HG03066 (cell line): ENCODE measurements at regions not wholly inside any gene's neighbourhood (a gene's known extent, or its start where the extent isn't known, plus 50 kb on each side); places are given as distances from the start of the nearest gene placed in this dataset.

Source experiments
- ATAC-seq: cut with Tn5 transposase; IDR thresholded peaks from one replicate; pipeline ENCODE4 v1.9.1; 2021; ENCODE audit warnings: low read depth; ENCODE audit not compliant: unreplicated experiment

DNA sequence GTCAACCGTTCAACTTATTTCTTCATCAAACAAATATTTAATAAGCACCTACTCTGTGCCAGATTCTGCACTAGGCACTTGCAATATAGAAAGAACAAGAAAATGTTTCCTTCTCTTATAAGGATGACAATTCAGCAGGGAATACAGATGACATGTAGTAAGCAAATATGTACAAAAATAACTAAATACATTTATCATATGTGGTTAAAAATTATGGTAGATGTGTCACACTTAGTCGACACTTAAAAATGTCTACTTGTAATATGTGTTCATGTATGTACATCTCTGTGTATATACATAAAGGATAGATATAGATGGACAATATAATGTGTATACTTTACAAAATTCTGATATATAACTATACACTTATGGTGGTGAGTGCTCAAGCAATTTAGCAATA lies 417.0 kb upstream of the MEF2C start:
- no peak for ATAC-seq

DNA sequence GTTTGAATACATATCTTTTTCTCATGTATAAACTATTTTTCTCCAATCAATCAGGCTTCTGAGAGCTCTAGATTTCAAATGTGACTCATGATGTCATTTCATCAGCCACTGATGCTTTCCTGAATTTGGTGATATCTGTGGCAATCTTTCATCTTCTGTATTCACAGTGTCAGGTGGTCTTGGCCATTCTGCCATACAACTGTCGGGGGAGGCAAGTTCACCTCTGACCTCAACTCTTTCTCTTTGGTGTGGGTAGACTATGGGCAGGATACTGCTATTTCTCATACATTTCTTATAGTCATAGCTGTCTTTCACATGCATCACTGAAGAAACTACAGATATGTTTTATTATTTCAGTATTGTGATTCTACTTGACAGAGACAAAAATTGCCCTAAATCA lies 414.1 kb upstream of the MEF2C start:
- no peak for ATAC-seq

DNA sequence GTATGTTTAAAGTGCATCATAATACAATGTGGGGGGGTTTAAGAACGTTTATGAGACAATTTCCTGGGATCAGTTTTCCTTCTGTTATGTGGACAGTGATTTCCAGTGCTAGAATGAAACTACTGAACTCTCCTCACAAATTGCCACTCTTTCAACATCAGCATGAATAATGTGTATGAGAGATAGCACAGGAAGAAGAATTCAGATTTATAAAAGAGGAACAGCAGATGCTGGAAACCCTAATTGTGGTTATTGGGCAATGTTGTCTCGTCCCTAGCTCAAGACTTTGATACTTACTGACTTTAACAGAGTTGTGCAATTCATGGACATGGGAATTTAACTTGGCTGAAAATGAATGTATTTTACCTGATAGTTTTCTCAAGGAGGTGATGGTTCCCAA lies 410.8 kb upstream of the MEF2C start:
- no peak for ATAC-seq

DNA sequence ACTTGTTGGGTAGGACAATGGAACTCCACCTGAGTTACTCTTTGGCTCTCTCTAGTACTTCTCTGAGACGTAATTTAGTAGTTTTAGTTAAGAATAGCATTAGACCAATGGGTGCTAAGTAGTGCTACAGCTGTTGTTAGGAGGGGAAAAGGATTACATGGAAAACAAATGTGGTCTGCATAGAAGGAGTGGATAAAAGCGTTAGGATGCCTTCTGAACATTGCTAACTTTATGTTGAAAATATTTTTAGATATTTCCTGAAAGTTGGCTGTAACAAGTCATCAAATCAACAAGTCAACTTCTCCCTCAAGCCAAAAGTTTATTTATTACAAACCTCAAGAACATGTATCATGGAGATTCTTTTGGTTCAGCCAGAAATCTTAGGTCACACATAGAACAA lies 409.5 kb upstream of the MEF2C start:
- ATAC-seq = no peak

DNA sequence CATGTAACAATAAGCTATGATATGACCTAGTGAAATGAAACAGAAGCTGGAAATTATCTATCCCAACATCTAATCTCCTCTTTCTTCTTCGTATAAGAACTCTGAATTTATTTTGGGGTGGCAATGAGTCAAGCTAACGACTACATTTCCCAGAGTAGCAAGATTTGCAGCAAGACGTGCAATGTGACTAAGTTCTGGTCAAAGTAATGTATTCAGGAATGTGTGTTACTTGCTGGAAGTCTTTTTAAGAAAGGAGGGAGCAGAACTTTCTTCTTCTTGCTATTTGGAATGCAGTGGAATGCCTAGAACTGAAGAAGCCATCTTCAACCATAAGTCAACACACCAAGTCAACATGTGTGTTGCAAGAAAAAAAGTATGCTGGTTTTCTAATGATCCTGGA lies 406.6 kb upstream of the MEF2C start:
- no peak for ATAC-seq

DNA sequence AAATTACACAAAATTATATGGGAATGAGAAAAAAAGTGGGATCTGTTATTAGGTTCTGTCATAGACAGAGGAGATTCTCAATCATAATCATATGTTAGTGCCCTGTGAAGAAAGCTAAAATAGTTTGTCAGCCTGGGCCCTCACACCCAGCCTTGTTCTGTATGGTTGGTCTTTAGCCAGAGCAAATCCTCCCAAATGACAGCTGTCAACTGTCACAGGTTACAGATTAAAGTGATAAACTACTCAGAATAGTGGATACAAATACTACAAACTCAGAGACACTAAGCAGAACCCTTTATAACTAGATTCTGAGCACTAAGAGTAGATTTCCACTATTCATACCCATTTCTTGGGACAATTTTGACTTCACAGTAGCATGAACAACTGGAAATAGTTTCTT lies 405.0 kb upstream of the MEF2C start:
- ATAC-seq = no peak

DNA sequence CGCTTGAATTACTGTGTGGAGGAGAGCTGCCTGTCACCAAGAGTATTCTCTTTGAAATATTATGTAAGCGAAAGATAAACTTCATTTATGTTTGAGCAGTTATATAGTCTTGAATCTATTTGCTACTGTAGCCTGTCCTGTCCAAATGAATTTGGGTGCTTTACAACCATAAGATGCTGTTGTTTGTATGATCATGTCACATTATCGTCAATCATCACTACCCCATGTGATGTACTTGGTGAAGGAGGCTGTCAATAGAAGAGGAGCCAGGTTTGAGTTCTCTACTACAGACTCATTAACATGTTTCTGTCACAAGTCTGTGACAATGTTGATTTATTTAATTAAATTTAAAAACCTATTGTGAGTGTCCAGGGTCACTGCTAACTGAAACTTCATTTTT lies 403.3 kb upstream of the MEF2C start:
- ATAC-seq = no peak

DNA sequence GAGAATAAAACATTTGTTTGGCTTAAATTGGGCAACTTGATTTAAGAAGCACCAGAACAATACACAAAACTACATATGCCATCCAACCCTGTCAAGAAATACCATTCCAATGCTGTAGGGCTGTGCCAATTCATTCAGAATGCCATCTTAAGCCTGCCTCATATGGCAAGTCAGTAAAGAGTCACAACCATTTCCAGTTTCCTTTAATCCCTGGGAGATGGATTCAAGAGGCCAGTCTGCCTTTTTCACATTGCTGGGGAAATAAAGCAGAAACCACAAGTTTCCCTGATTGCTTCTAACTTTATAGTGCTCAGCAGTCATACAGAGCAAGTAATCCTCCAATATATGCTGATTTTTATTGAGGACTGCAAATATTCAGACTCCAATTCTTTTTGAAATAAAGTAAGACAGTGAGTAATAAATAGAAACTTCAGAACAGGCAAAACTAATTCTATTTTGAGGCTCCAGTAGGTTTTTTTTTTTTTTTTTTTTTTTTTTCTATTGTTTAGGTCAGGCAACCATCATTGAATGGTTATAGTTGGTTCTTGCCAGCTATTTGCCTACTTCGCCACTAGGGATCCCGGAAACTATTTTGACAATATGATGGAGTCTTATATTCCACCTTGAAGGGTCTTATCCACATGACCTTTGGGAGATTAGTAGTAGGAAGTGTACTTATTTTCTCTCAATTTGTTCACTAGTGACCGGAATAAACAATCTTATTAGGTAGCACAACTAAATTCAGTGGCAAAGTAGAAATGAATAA lies 400.9 kb upstream of the MEF2C start:
- ATAC-seq = no peak

DNA sequence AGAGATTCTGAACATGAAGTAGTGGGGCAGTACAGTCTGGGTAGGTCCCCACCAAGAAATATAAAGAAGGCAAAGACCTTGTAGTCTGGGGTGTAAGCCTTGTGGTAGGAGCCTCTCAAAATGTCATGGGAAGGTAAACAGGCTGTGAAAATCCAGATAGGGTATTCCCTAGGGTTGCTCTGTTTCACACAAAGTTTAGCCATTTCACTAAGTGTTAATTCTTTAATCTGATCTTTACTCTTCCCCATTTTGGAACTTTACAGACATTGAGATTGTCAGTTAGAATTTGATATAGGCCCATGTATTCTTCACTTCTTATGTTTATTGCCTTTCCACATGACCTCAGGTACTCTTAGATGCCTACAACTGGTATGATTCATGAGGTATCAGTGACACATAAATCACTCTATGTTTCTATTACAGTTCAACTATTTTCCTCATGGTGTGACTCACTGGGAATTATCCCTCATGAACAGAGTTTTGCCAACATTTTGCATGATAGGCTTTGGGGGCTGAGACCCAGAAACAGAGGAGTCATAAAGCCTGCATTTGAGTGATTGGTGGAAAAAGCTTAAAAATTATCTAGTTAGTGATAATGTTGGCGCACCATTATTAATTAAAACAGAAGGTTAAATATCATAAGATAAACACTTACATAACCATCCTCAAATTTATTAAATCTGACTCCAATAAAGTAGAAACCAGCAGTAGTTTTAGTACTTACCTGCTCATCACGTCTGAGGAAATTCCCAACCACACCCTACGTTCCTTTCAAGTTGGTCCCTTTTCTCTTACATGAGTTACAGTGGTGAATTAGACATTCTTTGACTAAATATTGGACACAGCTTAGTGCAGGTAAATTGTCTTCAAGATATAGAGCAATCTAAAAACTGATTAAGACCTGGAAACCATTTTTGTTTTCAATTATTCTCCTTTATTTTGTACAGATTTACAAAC lies 399.8 kb upstream of the MEF2C start:
- no peak for ATAC-seq

DNA sequence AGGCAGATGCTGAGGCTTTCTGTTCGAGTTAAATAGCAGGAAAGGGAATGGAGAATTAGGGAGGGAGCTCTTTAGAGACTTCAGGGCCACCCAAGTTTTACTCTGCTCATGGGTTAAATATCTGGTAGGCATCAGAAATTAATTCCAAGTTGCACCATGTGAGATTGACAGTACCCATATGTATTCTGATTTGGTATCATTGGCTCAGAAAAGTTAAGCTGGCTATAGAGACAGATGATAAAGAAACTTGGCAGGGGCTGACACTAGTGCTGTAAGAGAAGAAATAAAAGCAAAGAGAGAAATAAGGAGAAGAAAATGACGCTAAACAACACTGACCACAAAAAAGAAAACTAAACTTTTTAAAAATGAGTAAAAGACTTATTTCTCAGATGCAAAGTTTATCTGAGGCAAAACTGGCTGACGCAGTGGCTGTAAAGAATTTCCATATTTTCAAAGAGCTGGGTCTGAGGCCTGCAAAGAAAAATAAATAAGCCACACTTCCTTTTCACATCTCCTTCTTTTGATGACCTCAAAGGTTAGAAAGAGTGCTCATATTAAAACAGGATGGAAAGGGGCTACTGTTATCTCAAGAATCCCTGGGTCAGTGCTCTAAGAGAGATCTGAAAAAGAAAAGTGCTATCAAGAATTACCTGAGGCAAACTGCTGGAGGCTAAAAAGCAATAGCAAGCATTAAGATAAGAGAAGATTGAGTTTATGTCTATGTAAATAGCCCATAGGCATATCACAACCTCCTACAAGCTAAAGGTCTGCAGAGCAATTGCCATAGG lies 399.0 kb upstream of the MEF2C start:
- no peak for ATAC-seq

DNA sequence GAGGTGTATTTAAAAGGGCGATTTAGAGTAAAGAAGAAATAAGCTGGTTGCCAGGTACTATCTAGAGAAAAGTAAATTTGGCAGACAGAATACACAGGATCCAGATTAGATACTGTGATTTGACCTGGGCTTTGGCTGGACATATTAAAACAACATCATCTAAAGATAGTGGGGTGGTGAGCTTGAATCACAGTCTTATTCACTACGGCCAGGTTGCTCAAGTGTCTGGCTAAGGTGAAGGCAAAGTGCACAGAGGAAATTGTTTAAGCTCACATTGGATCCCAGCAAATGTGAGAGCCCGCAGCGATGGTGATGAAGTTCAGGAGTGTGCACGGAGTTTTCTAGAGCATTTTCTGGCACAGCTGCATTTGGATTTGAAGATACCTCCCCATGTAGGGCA lies 398.2 kb upstream of the MEF2C start:
- no peak for ATAC-seq

DNA sequence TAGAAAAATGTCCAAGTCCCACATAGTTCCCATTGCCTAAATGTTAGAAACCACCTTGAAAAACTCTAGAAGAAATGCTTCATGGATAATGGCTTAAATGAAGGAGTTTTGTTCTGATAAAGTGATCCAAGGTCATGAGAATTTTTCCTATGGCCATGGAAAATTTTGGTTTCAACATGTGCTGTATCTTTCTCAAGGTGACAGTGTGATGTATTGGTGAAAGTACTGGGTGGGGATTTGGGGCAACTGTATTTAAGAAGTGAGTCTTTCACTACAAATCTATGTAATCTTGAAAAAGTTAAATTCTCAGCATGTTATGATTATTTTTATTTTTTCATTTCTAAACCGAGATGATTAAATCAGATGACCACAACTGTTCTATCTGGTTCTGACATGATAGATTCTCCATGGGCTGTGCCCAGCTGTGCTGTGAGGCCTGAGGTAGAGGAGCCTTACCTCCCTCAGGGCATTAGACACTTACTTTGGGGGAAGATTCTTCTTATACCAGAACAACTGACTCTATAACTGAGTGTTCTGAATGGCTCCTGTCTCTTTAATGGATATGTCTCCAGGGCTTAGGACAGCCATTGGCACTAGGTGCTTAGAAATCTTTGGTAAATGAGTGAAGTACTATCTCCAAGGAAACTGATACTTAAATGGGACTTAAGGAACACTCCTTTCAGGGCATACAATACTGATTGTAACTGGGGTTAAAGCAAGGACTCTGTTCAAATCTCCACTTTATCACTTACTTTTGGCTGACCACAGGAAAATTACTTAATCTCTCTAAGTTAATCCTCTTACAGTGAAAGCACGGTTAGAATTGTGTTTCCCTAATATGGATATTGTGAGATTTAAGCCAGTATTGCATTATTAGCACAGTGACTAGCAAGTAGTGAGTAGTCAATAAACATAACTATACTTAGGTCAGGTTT lies 397.4 kb upstream of the MEF2C start:
- no peak for ATAC-seq

DNA sequence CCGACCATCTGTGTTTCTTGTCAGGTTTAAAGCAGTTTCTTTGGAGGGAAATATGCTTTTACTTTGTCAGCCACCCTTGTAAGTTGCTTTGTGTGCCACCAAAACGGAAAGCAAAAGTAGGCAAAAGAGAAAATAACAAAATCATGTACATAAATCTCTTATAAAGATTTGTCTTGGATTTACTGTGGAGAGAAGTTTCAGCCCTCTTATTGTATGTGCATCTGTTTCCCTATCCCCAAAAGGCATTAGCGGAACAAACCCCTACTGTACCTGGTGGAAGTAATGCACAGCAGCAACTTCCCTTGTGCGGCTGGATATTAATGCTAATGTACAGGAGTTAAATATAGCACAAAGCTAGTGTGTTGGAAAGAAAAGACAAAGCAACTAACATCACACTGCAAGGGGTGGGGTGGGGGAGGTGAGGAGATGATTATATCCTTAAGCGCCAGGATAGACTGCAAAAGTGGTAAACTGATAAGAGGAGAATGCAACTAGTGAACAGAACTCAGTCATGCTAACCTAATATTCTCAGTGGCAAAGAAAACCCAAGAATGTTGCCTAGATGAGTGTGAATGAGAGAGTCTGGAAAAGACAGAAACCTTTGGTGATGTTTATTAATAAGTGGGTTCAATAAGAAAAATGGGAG lies 396.5 kb upstream of the MEF2C start:
- no peak for ATAC-seq

DNA sequence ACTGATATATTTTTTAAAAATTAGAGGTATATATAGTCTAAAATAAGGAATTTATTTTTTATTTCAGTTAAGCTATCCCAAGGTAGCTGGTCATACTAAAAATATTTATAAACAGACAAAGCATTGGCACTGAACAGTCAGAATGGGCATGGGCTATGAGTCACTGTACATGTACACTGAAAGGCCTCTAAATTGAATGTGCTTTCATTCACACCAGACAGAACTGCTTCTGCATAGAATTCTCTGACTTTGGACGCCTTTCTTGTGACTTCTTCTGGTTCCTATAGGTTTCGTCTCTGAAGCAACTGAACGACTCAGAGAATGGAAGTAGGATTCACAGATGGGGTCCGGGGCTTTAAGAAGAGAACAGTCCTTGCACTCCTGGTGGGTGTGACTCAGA lies 394.8 kb upstream of the MEF2C start:
- no peak for ATAC-seq

DNA sequence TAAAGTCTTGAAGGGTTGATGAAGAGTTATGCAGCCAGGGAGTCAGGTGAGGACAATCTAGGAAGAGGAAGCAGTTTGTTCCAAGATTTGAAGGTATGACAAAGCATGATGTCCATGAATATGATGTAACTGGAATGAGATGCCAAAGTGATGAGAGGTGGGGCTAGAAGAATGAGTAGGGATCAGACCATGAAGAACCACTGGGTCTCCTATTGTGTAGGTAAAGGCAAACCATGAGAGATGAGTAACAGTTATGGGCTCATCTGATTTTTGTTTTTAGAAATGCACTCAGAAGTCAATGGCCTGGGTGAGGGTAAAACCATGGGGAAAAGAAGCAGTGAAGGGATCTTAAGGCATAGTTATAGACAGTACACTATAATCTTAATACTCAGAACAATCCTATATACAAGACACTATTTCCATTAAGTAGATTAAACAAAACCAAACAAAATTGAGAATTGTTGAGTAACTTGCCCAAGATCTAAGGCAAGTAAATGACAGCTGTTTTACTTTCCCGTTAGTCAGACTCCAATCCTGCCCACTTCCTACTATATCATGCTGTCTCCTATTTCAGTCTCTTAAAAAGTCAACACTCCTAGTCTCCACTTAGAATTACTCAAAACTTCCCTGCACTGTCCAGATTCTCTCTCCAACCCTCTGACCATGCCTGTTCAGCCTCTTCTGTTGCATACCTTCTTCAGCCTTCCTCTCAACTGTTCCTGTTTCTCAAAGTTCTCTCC lies 393.8 kb upstream of the MEF2C start:
- no peak for ATAC-seq

DNA sequence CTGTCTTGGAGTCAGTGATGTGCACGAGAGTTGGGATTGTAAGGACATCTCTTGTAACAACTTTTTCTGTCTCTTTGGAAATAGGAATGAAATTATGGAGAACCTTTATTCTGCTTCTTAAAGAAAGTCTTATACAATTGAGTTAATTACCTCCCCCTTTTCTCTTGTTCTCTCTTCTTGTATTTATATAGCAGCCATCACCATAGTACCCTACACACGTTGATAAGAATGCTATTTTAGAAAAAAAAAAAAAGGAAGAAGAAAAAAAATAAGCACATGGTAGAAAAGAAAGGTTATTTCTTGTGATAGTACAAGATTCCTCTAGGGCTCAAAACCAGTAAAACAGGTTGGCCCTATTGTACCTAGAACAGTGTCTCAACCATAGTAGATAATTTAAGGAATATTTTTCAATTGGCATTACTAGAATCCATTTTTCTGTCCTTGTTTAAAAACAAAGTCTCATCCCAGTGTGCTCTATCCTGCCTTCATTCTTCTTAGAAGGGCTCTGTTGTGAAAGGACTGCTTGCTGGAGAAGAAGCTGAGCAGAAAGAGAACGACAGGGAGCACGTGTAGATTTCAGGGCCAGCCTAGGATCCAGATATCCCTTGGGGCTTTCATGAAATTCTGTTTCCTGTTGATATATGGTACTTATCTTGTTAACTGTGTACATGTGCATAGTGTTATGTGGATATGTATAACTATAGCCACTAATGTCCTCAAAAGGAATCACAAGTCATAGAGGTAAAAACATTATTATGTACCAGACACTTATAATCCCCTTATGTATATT lies 392.3 kb upstream of the MEF2C start:
- no peak for ATAC-seq

DNA sequence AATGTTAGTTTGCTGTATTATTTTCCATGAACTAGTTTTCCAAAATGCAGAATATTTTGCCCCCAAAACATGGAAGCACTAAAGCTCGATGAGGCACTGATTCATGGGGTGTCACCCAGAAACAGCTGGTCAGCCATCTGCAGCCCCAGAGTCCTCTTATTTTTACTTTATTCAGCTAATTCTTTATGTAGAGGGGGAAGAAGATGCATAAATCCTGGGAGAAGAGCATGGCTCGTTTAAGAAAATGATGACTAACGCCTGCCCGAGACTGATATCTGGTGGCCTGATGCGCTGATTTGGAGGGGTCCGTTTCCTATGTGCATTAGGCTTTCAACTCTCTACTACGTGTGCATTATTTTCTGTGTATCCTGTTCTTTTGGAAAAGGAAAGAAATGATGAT lies 390.3 kb upstream of the MEF2C start:
- ATAC-seq = no peak

DNA sequence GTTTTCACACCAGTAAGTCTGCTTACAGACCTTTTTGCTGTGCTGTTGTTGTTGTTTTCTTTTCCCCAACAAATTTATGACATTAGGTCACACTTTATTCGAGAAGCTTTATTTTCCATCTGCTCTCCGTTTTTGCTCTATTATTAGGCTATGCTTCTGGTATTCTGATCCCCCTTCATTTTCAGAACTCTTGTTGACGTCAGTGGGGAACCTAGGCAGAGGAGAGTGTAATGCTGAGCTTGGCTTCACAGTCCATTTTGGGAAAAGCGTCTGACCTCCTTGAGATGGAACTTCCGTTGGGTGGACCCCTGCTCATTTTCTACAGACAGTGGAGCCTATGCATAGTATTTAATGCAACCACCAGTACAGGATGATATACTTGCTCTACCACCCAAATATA lies 387.9 kb upstream of the MEF2C start:
- no peak for ATAC-seq
